BLaER1 (cell line): ENCODE measurements at regions not wholly inside any gene's neighbourhood (a gene's known extent, or its start where the extent isn't known, plus 50 kb on each side); places are given as distances from the start of the nearest gene placed in this dataset.

ENCODE experiments used
- H3K27ac ChIP-seq: shearing (Covaris generic); formaldehyde crosslinking; 2 replicates; pipeline ENCODE4 v1.8.1; 2022
- H3K27me3 ChIP-seq: shearing (Covaris generic); formaldehyde crosslinking; 2 replicates; pipeline ENCODE4 v1.8.1; 2022
- H3K36me3 ChIP-seq: shearing (Covaris generic); formaldehyde crosslinking; 2 replicates; pipeline ENCODE4 v1.8.1; 2022
- H3K4me1 ChIP-seq: shearing (Covaris generic); formaldehyde crosslinking; 2 replicates; pipeline ENCODE4 v1.8.1; 2022
- H3K4me2 ChIP-seq: shearing (Covaris generic); formaldehyde crosslinking; 2 replicates; pipeline ENCODE4 v1.8.1; 2022
- H3K4me3 ChIP-seq: shearing (Covaris generic); formaldehyde crosslinking; 2 replicates; pipeline ENCODE4 v1.8.1; 2022
- H3K9ac ChIP-seq: shearing (Covaris generic); formaldehyde crosslinking; 2 replicates; pipeline ENCODE4 v1.8.1; 2022
- H3K9me3 ChIP-seq: shearing (Covaris generic); formaldehyde crosslinking; 2 replicates; pipeline ENCODE4 v1.8.1; 2022
- H4K20me1 ChIP-seq: shearing (Covaris generic); formaldehyde crosslinking; 2 replicates; pipeline ENCODE4 v1.8.1; 2022
- Cebpa-rat ChIP-seq: shearing (Covaris generic); IDR thresholded peaks from 2 replicates; pipeline ENCODE4 v1.8.1; 2022

GRCh38 chr3:31125413-31126020 is 231.1 kb upstream of the GADL1 start:
- Histone ChIP-seq H3K4me1 (peaks cover 3% of the 10 kb centered on the region), H3K36me3 (no peaks in the 10 kb centered on the region), H3K9me3 (peaks cover 9% of the 10 kb centered on the region; the same call in 1 of the 2 replicates), H3K27ac (no peak overlapping the region), H3K4me3 (no peak overlapping the region), H3K9ac (no peak overlapping the region), H4K20me1 (no peaks in the 10 kb centered on the region), H3K4me2 (no peak overlapping the region), H3K27me3 (no peaks in the 10 kb centered on the region)
- TF ChIP-seq Cebpa-rat: no peak

- H3K4me2 ChIP-seq: no peak overlapping the region
- H3K36me3 ChIP-seq: no peaks in the 10 kb centered on the region
- H3K27me3 ChIP-seq: no peaks in the 10 kb centered on the region
- H3K4me1 ChIP-seq: peaks cover 8% of the 10 kb centered on the region
- no peak overlapping the region for H3K27ac ChIP-seq
- no peaks in the 10 kb centered on the region for H4K20me1 ChIP-seq
- no peak overlapping the region for H3K4me3 ChIP-seq
- no peak overlapping the region for H3K9ac ChIP-seq
- peaks cover 9% of the 10 kb centered on the region; the same call in 1 of the 2 replicates for H3K9me3 ChIP-seq
- no peak for TF ChIP-seq Cebpa-rat
Observed at GRCh38 chr3:31129241-31129640, 234.8 kb upstream of the GADL1 start.

- H4K20me1 ChIP-seq: no peaks in the 10 kb centered on the region
- no peak overlapping the region for H3K27ac ChIP-seq
- TF ChIP-seq Cebpa-rat: no peak
- H3K4me2 ChIP-seq: no peak overlapping the region
- H3K4me1 ChIP-seq: peaks cover 8% of the 10 kb centered on the region
- no peak overlapping the region for H3K4me3 ChIP-seq
- H3K27me3 ChIP-seq: no peaks in the 10 kb centered on the region
- H3K36me3 ChIP-seq: no peaks in the 10 kb centered on the region
- H3K9ac ChIP-seq: no peak overlapping the region
- no peaks in the 10 kb centered on the region for H3K9me3 ChIP-seq
Observed at GRCh38 chr3:31132132-31132769, 237.8 kb upstream of the GADL1 start.

- H3K27ac ChIP-seq: no peak overlapping the region
- H4K20me1 ChIP-seq: no peaks in the 10 kb centered on the region
- TF ChIP-seq Cebpa-rat: no peak
- no peaks in the 10 kb centered on the region for H3K36me3 ChIP-seq
- no peaks in the 10 kb centered on the region for H3K9me3 ChIP-seq
- H3K27me3 ChIP-seq: no peaks in the 10 kb centered on the region
- no peak overlapping the region for H3K4me3 ChIP-seq
- H3K4me1 ChIP-seq: peaks cover 8% of the 10 kb centered on the region
- no peak overlapping the region for H3K4me2 ChIP-seq
- no peak overlapping the region for H3K9ac ChIP-seq
Observed at GRCh38 chr3:31133541-31133940, 239.1 kb upstream of the GADL1 start.

- Histone ChIP-seq H3K9ac (no peak overlapping the region), H3K4me1 (peaks cover 5% of the 10 kb centered on the region), H3K27ac (no peak overlapping the region), H3K36me3 (no peaks in the 10 kb centered on the region), H3K4me3 (no peak overlapping the region), H3K27me3 (no peaks in the 10 kb centered on the region), H3K9me3 (no peaks in the 10 kb centered on the region), H3K4me2 (no peak overlapping the region), H4K20me1 (no peaks in the 10 kb centered on the region)
- TF ChIP-seq Cebpa-rat: no peak
Observed at GRCh38 chr3:31135546-31135945, 241.1 kb upstream of the GADL1 start.

GRCh38 chr3:31137718-31138465 is 243.4 kb upstream of the GADL1 start:
- H3K27me3 ChIP-seq: no peaks in the 10 kb centered on the region

GRCh38 chr3:31140470-31140869 is 246.0 kb upstream of the GADL1 start:
- H3K36me3 ChIP-seq: no peaks in the 10 kb centered on the region
- H3K27ac ChIP-seq: no peak overlapping the region
- no peak overlapping the region for H3K9ac ChIP-seq
- no peak overlapping the region for H3K4me3 ChIP-seq
- H3K9me3 ChIP-seq: no peaks in the 10 kb centered on the region
- no peaks in the 10 kb centered on the region for H4K20me1 ChIP-seq
- H3K27me3 ChIP-seq: no peaks in the 10 kb centered on the region
- no peaks in the 10 kb centered on the region for H3K4me1 ChIP-seq
- TF ChIP-seq Cebpa-rat: no peak
- no peak overlapping the region for H3K4me2 ChIP-seq

More at GRCh38 chr3:31137718-31138465, 243.4 kb upstream of the GADL1 start:
- Histone ChIP-seq H4K20me1 (no peaks in the 10 kb centered on the region), H3K9me3 (no peaks in the 10 kb centered on the region), H3K27ac (no peak overlapping the region), H3K36me3 (no peaks in the 10 kb centered on the region), H3K4me2 (no peak overlapping the region), H3K4me3 (no peak overlapping the region), H3K4me1 (no peaks in the 10 kb centered on the region), H3K9ac (no peak overlapping the region)
- no peak for TF ChIP-seq Cebpa-rat

GRCh38 chr3:31142139-31142538 is 247.7 kb upstream of the GADL1 start:
- no peak for TF ChIP-seq Cebpa-rat
- peaks cover 9% of the 10 kb centered on the region for H3K9me3 ChIP-seq
- H3K4me3 ChIP-seq: no peak overlapping the region
- no peaks in the 10 kb centered on the region for H4K20me1 ChIP-seq
- H3K9ac ChIP-seq: no peak overlapping the region
- H3K4me2 ChIP-seq: no peak overlapping the region
- H3K4me1 ChIP-seq: no peaks in the 10 kb centered on the region
- H3K27me3 ChIP-seq: no peaks in the 10 kb centered on the region
- no peak overlapping the region for H3K27ac ChIP-seq
- no peaks in the 10 kb centered on the region for H3K36me3 ChIP-seq

GRCh38 chr3:31142543-31142942 is 248.1 kb upstream of the GADL1 start:
- H3K4me2 ChIP-seq: no peak overlapping the region
- no peak overlapping the region for H3K9ac ChIP-seq
- no peak overlapping the region for H3K4me3 ChIP-seq
- H3K9me3 ChIP-seq: peaks cover 13% of the 10 kb centered on the region
- no peaks in the 10 kb centered on the region for H3K36me3 ChIP-seq
- no peaks in the 10 kb centered on the region for H3K4me1 ChIP-seq
- no peak for TF ChIP-seq Cebpa-rat
- H4K20me1 ChIP-seq: no peaks in the 10 kb centered on the region
- H3K27ac ChIP-seq: no peak overlapping the region
- H3K27me3 ChIP-seq: no peaks in the 10 kb centered on the region

- no peak for TF ChIP-seq Cebpa-rat
- H3K9me3 ChIP-seq: peaks cover 28% of the 10 kb centered on the region
Observed at GRCh38 chr3:31145062-31145461, 250.6 kb upstream of the GADL1 start.

More at GRCh38 chr3:31145062-31145461, 250.6 kb upstream of the GADL1 start:
- Histone ChIP-seq H4K20me1 (no peaks in the 10 kb centered on the region), H3K4me1 (no peaks in the 10 kb centered on the region), H3K27ac (no peak overlapping the region), H3K9ac (no peak overlapping the region), H3K4me2 (no peak overlapping the region), H3K27me3 (no peaks in the 10 kb centered on the region), H3K4me3 (no peak overlapping the region), H3K36me3 (no peaks in the 10 kb centered on the region)
